ENCODE measurements at regions not wholly inside any gene's neighbourhood (a gene's known extent, or its start where the extent isn't known, plus 50 kb on each side); places are given as distances from the start of the nearest gene placed in this dataset.

- TF ChIP-seq CTCF (IDR thresholded peaks at IDR 0.05; ENCODE audit: unreplicated experiment in 3 of 3): no peak
- H3K9me3 Mint-ChIP-seq: peaks cover 6% of the 10 kb centered on the region
- no peak overlapping the region for H3K4me3 Mint-ChIP-seq
- no peaks in the 10 kb centered on the region for H3K36me3 Mint-ChIP-seq (ENCODE audit: low read depth)
- no peaks in the 10 kb centered on the region for H3K27me3 Mint-ChIP-seq (ENCODE audit: low read depth)
- no peak overlapping the region for H3K27ac Mint-ChIP-seq
- H3K4me1 Mint-ChIP-seq: peaks cover 17% of the 10 kb centered on the region
Observed at GRCh38 chr15:35991386-35991785, 445.4 kb upstream of the DPH6 start.

GRCh38 chr15:35992791-35993190, 446.8 kb upstream of the DPH6 start:
- TF ChIP-seq CTCF (IDR thresholded peaks at IDR 0.05; ENCODE audit: unreplicated experiment in 3 of 3): no peak
- Mint-ChIP-seq H3K27ac (no peak overlapping the region), H3K9me3 (peaks cover 8% of the 10 kb centered on the region), H3K36me3 (ENCODE audit: low read depth) (peaks cover 4% of the 10 kb centered on the region), H3K4me1 (peaks cover 7% of the 10 kb centered on the region), H3K27me3 (ENCODE audit: low read depth) (no peaks in the 10 kb centered on the region), H3K4me3 (no peak overlapping the region)

- Mint-ChIP-seq H3K4me3 (no peak overlapping the region), H3K27ac (no peak overlapping the region), H3K9me3 (peaks cover 8% of the 10 kb centered on the region), H3K36me3 (ENCODE audit: low read depth) (peaks cover 4% of the 10 kb centered on the region), H3K27me3 (ENCODE audit: low read depth) (no peaks in the 10 kb centered on the region), H3K4me1 (peaks cover 2% of the 10 kb centered on the region)
- TF ChIP-seq CTCF (IDR thresholded peaks at IDR 0.05; ENCODE audit: unreplicated experiment in 3 of 3): no peak
Observed at GRCh38 chr15:35993196-35993595, 447.2 kb upstream of the DPH6 start.

GRCh38 chr15:35994876-35995275, 448.9 kb upstream of the DPH6 start:
- no peak overlapping the region for H3K27ac Mint-ChIP-seq
- no peaks in the 10 kb centered on the region for H3K27me3 Mint-ChIP-seq (ENCODE audit: low read depth)
- TF ChIP-seq CTCF (IDR thresholded peaks at IDR 0.05; ENCODE audit: unreplicated experiment in 3 of 3): no peak
- H3K36me3 Mint-ChIP-seq (ENCODE audit: low read depth): peaks cover 4% of the 10 kb centered on the region
- peaks cover 8% of the 10 kb centered on the region for H3K9me3 Mint-ChIP-seq
- no peak overlapping the region for H3K4me3 Mint-ChIP-seq
- no peaks in the 10 kb centered on the region for H3K4me1 Mint-ChIP-seq

- peak overlapping the region in 2 of 3 experiments; percentile 4 to 15 for H3K27ac Mint-ChIP-seq
- peaks cover 8% of the 10 kb centered on the region for H3K9me3 Mint-ChIP-seq
- H3K36me3 Mint-ChIP-seq (ENCODE audit: low read depth): peaks cover 4% of the 10 kb centered on the region
- H3K4me1 Mint-ChIP-seq: no peaks in the 10 kb centered on the region
- no peak overlapping the region for H3K4me3 Mint-ChIP-seq
- TF ChIP-seq CTCF (IDR thresholded peaks at IDR 0.05; ENCODE audit: unreplicated experiment in 3 of 3): no peak
- H3K27me3 Mint-ChIP-seq (ENCODE audit: low read depth): no peaks in the 10 kb centered on the region
Observed at GRCh38 chr15:35998663-35999602, 453.0 kb upstream of the DPH6 start.

Data from nephron (organoid).